Stomach (tissue), 8 donors: ENCODE measurements at regions not wholly inside any gene's neighbourhood (a gene's known extent, or its start where the extent isn't known, plus 50 kb on each side); places are given as distances from the start of the nearest gene placed in this dataset.

Experiments
- DNase-seq, 2 donors: peaks; one replicate each; pipeline versions ENCODE4 v3.0.0 to v3.0.0-alpha.2; 2013 to 2019
- H3K27ac ChIP-seq, 5 donors: fragments of 200-600 bp in 4 of 5; sonication (generic) in 4 of 5; one replicate each; pipeline ENCODE4 v1.5.1; 2013 to 2019; ENCODE audit warnings: mild to moderate bottlenecking in 1 of 5, moderate library complexity in 1 of 5
- H3K27me3 ChIP-seq, 3 donors: fragments of 200-600 bp; sonication (generic); one replicate each; pipeline ENCODE4 v1.5.1; 2017 to 2019; ENCODE audit warnings: mixed run types in 1 of 3
- H3K36me3 ChIP-seq, 4 donors: fragments of 200-600 bp; sonication (generic); 1 replicate in 3 of 4; 2 replicates in 1 of 4; pipeline ENCODE4 v1.5.1; 2016 to 2019
- H3K4me1 ChIP-seq, 4 donors: fragments of 200-600 bp; sonication (generic); one replicate each; pipeline ENCODE4 v1.5.1; 2016 to 2019
- H3K4me3 ChIP-seq, 4 donors: fragments of 200-600 bp; sonication (generic) in 3 of 4; one replicate each; pipeline ENCODE4 v1.5.1; 2016 to 2019; ENCODE audit warnings: mild to moderate bottlenecking in 1 of 4
- H3K9me3 ChIP-seq, 4 donors: fragments of 200-600 bp; sonication (generic); one replicate each; pipeline ENCODE4 v1.5.1; 2016 to 2019
- CTCF ChIP-seq, 7 experiments: fragments of 450-650 bp in 4 of 7; fragments of 200-600 bp in 3 of 7; sonication (generic) in 3 of 7; IDR thresholded peaks; one replicate each; pipeline ENCODE4 v1.5.1; 2016 to 2019; ENCODE audit warnings: antibody characterized with exemption in 7 of 7, control low read depth in 2 of 7, mild to moderate bottlenecking in 1 of 7
- EP300 ChIP-seq: sonication (generic); formaldehyde crosslinking; IDR thresholded peaks from one replicate; pipeline ENCODE4 v1.6.1; 2017; ENCODE audit warnings: antibody characterized with exemption
- POLR2A ChIP-seq, 4 donors: fragments of 450-650 bp; IDR thresholded peaks; one replicate each; pipeline ENCODE4 v1.6.1; 2016; ENCODE audit warnings: antibody characterized with exemption in 4 of 4, control low read depth in 2 of 4, mild to moderate bottlenecking in 1 of 4, moderate library complexity in 1 of 4
- POLR2AphosphoS5 ChIP-seq, 3 donors: sonication (generic); formaldehyde crosslinking; IDR thresholded peaks; one replicate each; pipeline ENCODE4 v1.6.1; 2016; ENCODE audit warnings: antibody characterized with exemption in 3 of 3
- WGBS, 5 donors: extraction: QIAGEN DNeasy Blood & Tissue Kit in 3 of 5; methylation state at CpG; one replicate each; pipeline versions ENCODE4 v1.1.5 to v1.1.7; 2013 to 2018; 5-methylcytosine and 5-hydroxymethylcytosine counted together
- intact Hi-C: fragments of 100-400 bp; cut with DNase I; formaldehyde crosslinking; loops from one replicate; pipeline ENCODE4 v1.15.1; 2023; ENCODE audit warnings: low total_unique reads
- donor health status: healthy with polysubstance abuse.
- donor health status: Bipolar disorder and iron deficiency.
- donor health status: healthy.

DNA sequence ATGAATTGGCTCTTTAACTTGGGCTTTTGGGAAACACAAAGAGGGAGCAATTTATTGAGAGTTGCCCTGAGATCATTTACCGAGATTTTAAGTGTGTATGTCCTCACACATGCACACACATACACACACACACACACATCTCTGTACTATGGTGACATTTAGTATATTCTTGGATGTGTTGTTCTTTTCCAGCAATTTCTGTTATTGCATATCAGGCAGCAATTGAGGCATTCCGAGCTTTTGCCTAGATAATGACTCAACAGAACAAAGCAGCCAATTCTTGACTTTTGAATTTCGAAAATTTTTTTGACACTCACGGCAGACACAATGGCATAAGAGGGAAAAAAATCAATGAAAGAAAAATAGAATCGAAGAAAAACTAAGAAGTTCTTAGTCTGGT, 248.5 kb downstream of the DUSP6 start:
- no peaks in the 10 kb centered on the region for H3K27me3 ChIP-seq
- H3K4me3 ChIP-seq = no peak overlapping the region
- H3K4me1 ChIP-seq = peaks cover 0 to 3% (median under 1%) of the 10 kb centered on the region in 4 donors
- DNase-seq = no peak
- intact Hi-C loops = no loop called here
- no peaks in the 10 kb centered on the region for H3K36me3 ChIP-seq
- H3K27ac ChIP-seq = no peak overlapping the region
- WGBS, 5 donors = 75 to 77% (median 75%) methylated on average over 5 of the region's 5 CpGs
- H3K9me3 ChIP-seq = no peaks in the 10 kb centered on the region
- TF ChIP-seq CTCF (IDR thresholded peaks at IDR 0.05) (no peak), POLR2AphosphoS5 (IDR thresholded peaks at IDR 0.05) (no peak), POLR2A (IDR thresholded peaks at IDR 0.05) (no peak), EP300 (no peak)

DNA sequence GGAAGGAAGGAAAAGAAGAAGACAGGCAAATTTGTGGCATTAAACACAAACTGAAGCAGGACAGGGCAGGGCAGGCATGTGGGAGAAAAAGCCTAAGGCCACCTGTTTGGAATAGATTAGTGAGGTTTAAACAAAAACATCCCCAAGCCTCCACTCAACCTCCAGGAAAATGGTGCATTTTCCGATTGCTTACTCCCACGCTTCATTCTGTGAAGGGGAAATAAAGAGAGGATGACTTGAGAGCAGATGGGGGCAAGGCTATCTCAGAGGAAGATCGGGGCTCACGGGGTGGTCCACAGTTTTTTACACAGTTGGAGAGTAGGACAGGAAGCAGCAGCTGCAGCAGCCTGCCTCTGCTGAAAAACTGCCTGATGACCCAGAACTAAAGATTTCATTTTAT, 250.9 kb downstream of the DUSP6 start:
- intact Hi-C loops = no loop called here
- no peaks in the 10 kb centered on the region for H3K9me3 ChIP-seq
- WGBS, 5 donors = 55 to 63% (median 60%) methylated on average over 4 of the region's 4 CpGs

DNA sequence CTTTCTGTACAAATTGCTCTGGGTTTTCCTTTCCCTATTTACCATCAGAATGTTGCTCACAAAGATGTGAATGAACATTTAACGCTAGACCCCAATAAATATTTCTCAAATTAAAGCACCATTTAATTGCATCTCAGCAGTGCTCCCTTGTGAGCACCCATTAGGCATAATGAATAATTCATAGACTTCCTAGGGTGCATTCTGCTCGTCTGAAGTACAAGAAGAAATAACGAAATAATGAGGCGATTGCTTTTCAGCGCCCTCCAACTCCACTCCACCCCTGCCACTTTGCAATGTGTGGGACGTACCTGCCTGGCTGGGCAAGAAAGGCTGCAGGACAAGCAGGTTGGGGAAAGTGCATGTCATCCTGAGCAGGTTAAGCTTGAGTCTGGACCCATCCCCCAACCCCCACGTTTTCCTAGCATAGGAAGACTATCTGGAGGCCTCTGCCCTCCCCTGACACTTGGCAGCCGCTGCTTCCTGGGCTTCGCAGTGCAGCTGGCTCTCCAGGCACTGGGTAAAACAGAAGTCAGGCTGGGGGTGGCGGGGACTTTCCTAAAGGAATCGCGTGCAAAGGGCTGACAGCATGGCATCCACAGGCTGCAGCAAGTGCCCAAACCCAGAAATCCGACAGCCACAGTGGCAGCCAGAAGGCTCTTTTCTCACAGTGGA, 253.7 kb downstream of the DUSP6 start:
- peak; percentile 48 to 72 for DNase-seq
- H3K36me3 ChIP-seq = no peaks in the 10 kb centered on the region
- H3K27me3 ChIP-seq = no peaks in the 10 kb centered on the region
- no peak overlapping the region for H3K4me3 ChIP-seq
- no peaks in the 10 kb centered on the region for H3K9me3 ChIP-seq
- H3K4me1 ChIP-seq = peaks cover 0 to 7% (median 4%) of the 10 kb centered on the region in 4 donors
- no peak overlapping the region for H3K27ac ChIP-seq
- TF ChIP-seq POLR2AphosphoS5 (IDR thresholded peaks at IDR 0.05) (no peak), POLR2A (IDR thresholded peaks at IDR 0.05) (no peak), CTCF (IDR thresholded peaks at IDR 0.05) (no peak), EP300 (no peak)
- intact Hi-C loops = no loop called here
- WGBS, 5 donors = 46 to 63% (median 55%) methylated on average over 11 to 13 of the region's 13 CpGs

More for the DNA sequence above, 250.9 kb downstream of the DUSP6 start:
- Histone ChIP-seq H3K36me3 (no peaks in the 10 kb centered on the region), H3K4me3 (no peak overlapping the region), H3K4me1 (peaks cover 0 to 7% (median 4%) of the 10 kb centered on the region in 4 donors), H3K27me3 (no peaks in the 10 kb centered on the region), H3K27ac (no peak overlapping the region)
- TF ChIP-seq POLR2A (IDR thresholded peaks at IDR 0.05) (no peak), EP300 (no peak), CTCF (IDR thresholded peaks at IDR 0.05) (no peak), POLR2AphosphoS5 (IDR thresholded peaks at IDR 0.05) (no peak)
- DNase-seq = no peak

GRCh38 chr12:89092297-89092696, 260.0 kb downstream of the DUSP6 start:
- Histone ChIP-seq H3K36me3 (no peaks in the 10 kb centered on the region), H3K27me3 (no peaks in the 10 kb centered on the region), H3K4me3 (no peak overlapping the region), H3K27ac (no peak overlapping the region), H3K4me1 (peaks cover 0 to 9% (median 2%) of the 10 kb centered on the region in 4 donors), H3K9me3 (peaks cover 0 to 17% (median 11%) of the 10 kb centered on the region in 4 donors)
- TF ChIP-seq CTCF (IDR thresholded peaks at IDR 0.05) (no peak), POLR2AphosphoS5 (IDR thresholded peaks at IDR 0.05) (no peak), EP300 (no peak), POLR2A (IDR thresholded peaks at IDR 0.05) (no peak)
- intact Hi-C loops = no loop called here
- WGBS, 5 donors = 89 to 97% (median 95%) methylated on average over 2 of the region's 2 CpGs
- no peak for DNase-seq
